Endothelial cell of umbilical vein (primary cell): ENCODE measurements at regions not wholly inside any gene's neighbourhood (a gene's known extent, or its start where the extent isn't known, plus 50 kb on each side); places are given as distances from the start of the nearest gene placed in this dataset.

Source experiments
- BruUV-seq: library from RNA; stranded (reverse); fragments of 400-500 nt; replicated peaks from 2 replicates; lab custom pipeline; 2021; lab: Mats Ljungman, UMichigan
- CTCF ChIA-PET: fragments of 300-600, 350-600 bp; sonication (Branson Sonifier 250); formaldehyde crosslinking; loops from one replicate; lab custom pipeline; 2021; ENCODE audit warnings: antibody characterized with exemption, inconsistent platforms; lab: Charles Lee
- POLR2A ChIA-PET: fragments of 300-600, 350-600 bp; sonication (Branson Sonifier 250); formaldehyde crosslinking; loops from one replicate; lab custom pipeline; 2021; ENCODE audit warnings: antibody characterized with exemption, inconsistent platforms; lab: Charles Lee
- DNase-seq: peaks from one replicate; pipeline ENCODE4 v3.0.0-alpha.2; 2011; ENCODE audit warnings: low read depth, low spot score
- FAIRE-seq: peaks from 2 replicates; lab custom pipeline; 2011; peaks lifted over from hg19 to GRCh38; lab: Jason Lieb, UNC
- H2AFZ ChIP-seq: 2 replicates; pipeline ENCODE4 v1.6.0; 2012; ENCODE audit warnings: low read depth, low read length, control low read depth, inconsistent platforms
- H3K27ac ChIP-seq: 2 replicates; pipeline ENCODE4 v1.5.1; 2011; ENCODE audit warnings: low read depth, mild to moderate bottlenecking, control low read depth, low read length, moderate library complexity; ENCODE audit not compliant: insufficient read depth
- H3K27me3 ChIP-seq, 2 experiments: 2 replicates each; pipeline versions ENCODE4 v1.6.0 to v1.6.1; 2011; ENCODE audit warnings: low read length in 2 of 2, mixed read lengths in 1 of 2; ENCODE audit not compliant: control insufficient read depth in 2 of 2, insufficient read depth in 2 of 2
- H3K36me3 ChIP-seq, 2 experiments: 2 replicates in 1 of 2; 3 replicates in 1 of 2; pipeline ENCODE4 v1.5.1; 2011; ENCODE audit warnings: low read length in 2 of 2, mild to moderate bottlenecking in 1 of 2, moderate library complexity in 1 of 2; ENCODE audit not compliant: control insufficient read depth in 2 of 2, insufficient read depth in 2 of 2; ENCODE audit errors: extremely low read depth in 1 of 2
- H3K4me1 ChIP-seq: 3 replicates; pipeline ENCODE4 v1.5.1; 2011; ENCODE audit warnings: mild to moderate bottlenecking, low read length; ENCODE audit not compliant: control insufficient read depth, insufficient read depth; ENCODE audit errors: extremely low read depth
- H3K4me2 ChIP-seq: 2 replicates; pipeline ENCODE4 v1.6.1; 2011; ENCODE audit warnings: low read length, control low read depth, mixed read lengths; ENCODE audit not compliant: insufficient read depth
- H3K4me3 ChIP-seq, 3 experiments: fragments of 200-600 bp in 1 of 3; sonication (generic), shearing (Covaris generic) in 1 of 3; replicated peaks in 1 of 3; 2 replicates each; pipeline ENCODE4 v1.5.1; 2011 to 2016; ENCODE audit warnings: control low read depth in 3 of 3, low read length in 3 of 3, mild to moderate bottlenecking in 2 of 3, inconsistent platforms in 1 of 3, low read depth in 1 of 3, moderate library complexity in 1 of 3; ENCODE audit not compliant: insufficient read depth in 1 of 3
- H3K79me2 ChIP-seq: 2 replicates; pipeline ENCODE4 v1.6.0; 2012; ENCODE audit warnings: low read length, inconsistent platforms; ENCODE audit not compliant: control insufficient read depth, insufficient read depth
- H3K9ac ChIP-seq: replicated peaks from 2 replicates; pipeline ENCODE3; 2011; ENCODE audit warnings: low read length, control low read depth; ENCODE audit not compliant: insufficient read depth; ENCODE audit errors: extremely low read depth
- H3K9me1 ChIP-seq: replicated peaks from 3 replicates; pipeline ENCODE4 v1.6.0; 2011; ENCODE audit warnings: mild to moderate bottlenecking, low read length; ENCODE audit not compliant: control insufficient read depth, insufficient read depth; ENCODE audit errors: extremely low read depth
- H3K9me3 ChIP-seq: replicated peaks from 2 replicates; pipeline ENCODE4 v1.5.1; 2012; ENCODE audit warnings: low read length, inconsistent platforms; ENCODE audit not compliant: control insufficient read depth, insufficient read depth
- H4K20me1 ChIP-seq: replicated peaks from 2 replicates; pipeline ENCODE3; 2011; ENCODE audit warnings: mild to moderate bottlenecking, low read length; ENCODE audit not compliant: control insufficient read depth, insufficient read depth; ENCODE audit errors: extremely low read depth
- CTCF ChIP-seq, 2 donors: IDR thresholded peaks; 1 replicate in 1 of 2; 2 replicates in 1 of 2; pipeline ENCODE4 v1.5.1; 2011; ENCODE audit warnings: low read length in 2 of 2, mild to moderate bottlenecking in 2 of 2, moderate library complexity in 2 of 2, control low read depth in 1 of 2, inconsistent platforms in 1 of 2, low read depth in 1 of 2; ENCODE audit not compliant: insufficient read depth in 1 of 2; ENCODE audit errors: extremely low read depth in 1 of 2
- EZH2 ChIP-seq: IDR thresholded peaks from 2 replicates; pipeline ENCODE4 v1.6.1; 2012; ENCODE audit warnings: borderline replicate concordance, low read depth, mild to moderate bottlenecking, moderate library complexity, low read length, inconsistent platforms; ENCODE audit not compliant: severe bottlenecking
- FOS ChIP-seq: IDR thresholded peaks from 2 replicates; pipeline ENCODE4 v1.6.1; 2011; ENCODE audit warnings: mild to moderate bottlenecking, low read length, moderate library complexity, borderline replicate concordance; ENCODE audit not compliant: insufficient read depth
- GATA2 ChIP-seq: IDR thresholded peaks from 2 replicates; pipeline ENCODE4 v1.7.0; 2011; ENCODE audit warnings: low read depth, mild to moderate bottlenecking, moderate library complexity, mixed read lengths, low read length; ENCODE audit not compliant: insufficient read length, insufficient read depth
- JUN ChIP-seq: IDR thresholded peaks from 2 replicates; pipeline ENCODE4 v1.6.1; 2011; ENCODE audit warnings: borderline replicate concordance, low read depth; ENCODE audit not compliant: insufficient read length, insufficient read depth
- MAX ChIP-seq: IDR thresholded peaks from 2 replicates; pipeline ENCODE4 v1.6.1; 2011; ENCODE audit not compliant: insufficient read depth, insufficient read length
- MYC ChIP-seq: IDR thresholded peaks from one replicate; pipeline ENCODE4 v1.6.1; 2011; ENCODE audit warnings: mild to moderate bottlenecking, low read depth, low read length
- POLR2A ChIP-seq: IDR thresholded peaks from 2 replicates; pipeline ENCODE4 v1.6.1; 2012; ENCODE audit warnings: low read depth, mild to moderate bottlenecking, control low read depth, low read length
- POLR2AphosphoS5 ChIP-seq: IDR thresholded peaks from 2 replicates; pipeline ENCODE4 v1.6.1; 2012; ENCODE audit warnings: low read depth, mild to moderate bottlenecking, control low read depth, low read length, moderate library complexity; ENCODE audit not compliant: insufficient read depth
- dilution Hi-C: fragments of 300-500 bp; cut with MboI; formaldehyde crosslinking; loops from one replicate; pipeline ENCODE4 v1.15.0; 2019; ENCODE audit warnings: low sequenced_read_pairs; ENCODE audit not compliant: extremely low pct_ligation_motif_present
- intact Hi-C: fragments of 100-400 bp; cut with micrococcal nuclease; formaldehyde crosslinking; loops from one replicate; pipeline ENCODE4 v1.10.0; 2022

- TF ChIP-seq POLR2A (no peak), MYC (no peak), FOS (no peak), GATA2 (no peak), CTCF (IDR thresholded peaks at IDR 0.05; ENCODE audit: extremely low read depth in 1 of 2, insufficient read depth in 1 of 2, low read depth in 1 of 2, low read length in 2 of 2) (no peak), EZH2 (no peak), JUN (no peak), POLR2AphosphoS5 (no peak), MAX (no peak)
- H3K9me3 ChIP-seq: no peaks in the 10 kb centered on the region
- no peak overlapping the region for H3K4me3 ChIP-seq
- dilution Hi-C loops (no loop called here), intact Hi-C loops (loop anchor here (5.0 to 10.0 kb wide), 3 partner anchors 75 to 1097 kb away; no protein-coding TSS in a partner anchor)
- FAIRE-seq: no peak
- H4K20me1 ChIP-seq: no peaks in the 10 kb centered on the region
- no peak overlapping the region for H3K27ac ChIP-seq
- H3K9me1 ChIP-seq: no peaks in the 10 kb centered on the region
- no peaks in the 10 kb centered on the region for H3K27me3 ChIP-seq
- H3K4me1 ChIP-seq: peaks cover 22% of the 10 kb centered on the region
- CTCF ChIA-PET: no interaction called here
- no peak overlapping the region for H2AFZ ChIP-seq
- BruUV-seq: no TSS peak
- DNase-seq: no peak
- H3K79me2 ChIP-seq: no peaks in the 10 kb centered on the region
- no peak overlapping the region for H3K9ac ChIP-seq
- H3K4me2 ChIP-seq: no peak overlapping the region
- POLR2A ChIA-PET: no interaction called here
- H3K36me3 ChIP-seq: no peaks in the 10 kb centered on the region
Observed at GRCh38 chr15:95681836-95682544, 648.5 kb upstream of the NR2F2 start.
